Fibroblast of gingiva (primary cell): ENCODE measurements at regions not wholly inside any gene's neighbourhood (a gene's known extent, or its start where the extent isn't known, plus 50 kb on each side); places are given as distances from the start of the nearest gene placed in this dataset.
A peak's percentile ranks its signal among the peaks of the same experiment; 100 is the strongest.
"Not testable (repeated sequence)": the region's sequence is repeated elsewhere in the genome, so short reads cannot be mapped to it uniquely, and the experiment has no call there.

Experiments
- DNase-seq: peaks from one replicate; pipeline ENCODE4 v3.0.0-alpha.2; 2011; ENCODE audit warnings: low read depth

DNA sequence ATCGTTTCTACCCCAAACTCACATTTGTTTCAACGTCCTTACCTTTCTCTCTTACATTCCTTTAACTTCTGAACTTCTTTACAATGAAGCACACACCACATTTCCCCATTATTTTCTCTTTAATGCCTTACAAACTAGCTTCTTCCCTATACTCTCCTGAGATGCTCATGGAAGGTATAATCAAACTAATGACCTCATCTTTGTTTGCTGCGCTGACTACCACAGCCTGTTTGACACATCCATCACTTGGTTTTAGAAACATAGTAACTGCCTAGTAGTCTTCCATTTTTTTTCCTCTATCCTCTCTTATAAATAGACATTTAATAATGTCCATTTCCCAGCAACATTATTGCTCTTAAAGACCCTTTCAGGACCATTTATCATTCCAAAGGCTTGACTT lies 230.5 kb upstream of the LRTM1 start:
- DNase-seq = no peak

DNA sequence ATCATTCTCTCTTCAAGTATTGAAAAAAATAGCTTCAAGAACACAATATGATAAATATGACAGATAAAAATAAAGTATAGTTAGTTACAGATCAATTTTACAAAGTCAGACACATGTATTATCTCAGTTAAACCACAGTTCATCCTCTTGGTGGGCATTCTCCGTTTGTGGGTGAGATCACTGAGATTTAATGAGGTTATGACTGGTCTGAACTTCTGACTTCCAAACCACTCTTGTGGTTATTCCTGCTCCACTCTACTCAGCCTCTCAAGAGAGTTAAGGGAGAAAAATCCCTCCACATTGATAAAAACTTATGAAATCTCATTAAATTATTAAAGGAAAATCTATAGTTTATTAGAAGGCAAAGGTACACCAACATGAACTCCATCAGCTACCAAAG lies 229.9 kb upstream of the LRTM1 start:
- DNase-seq = no peak

DNA sequence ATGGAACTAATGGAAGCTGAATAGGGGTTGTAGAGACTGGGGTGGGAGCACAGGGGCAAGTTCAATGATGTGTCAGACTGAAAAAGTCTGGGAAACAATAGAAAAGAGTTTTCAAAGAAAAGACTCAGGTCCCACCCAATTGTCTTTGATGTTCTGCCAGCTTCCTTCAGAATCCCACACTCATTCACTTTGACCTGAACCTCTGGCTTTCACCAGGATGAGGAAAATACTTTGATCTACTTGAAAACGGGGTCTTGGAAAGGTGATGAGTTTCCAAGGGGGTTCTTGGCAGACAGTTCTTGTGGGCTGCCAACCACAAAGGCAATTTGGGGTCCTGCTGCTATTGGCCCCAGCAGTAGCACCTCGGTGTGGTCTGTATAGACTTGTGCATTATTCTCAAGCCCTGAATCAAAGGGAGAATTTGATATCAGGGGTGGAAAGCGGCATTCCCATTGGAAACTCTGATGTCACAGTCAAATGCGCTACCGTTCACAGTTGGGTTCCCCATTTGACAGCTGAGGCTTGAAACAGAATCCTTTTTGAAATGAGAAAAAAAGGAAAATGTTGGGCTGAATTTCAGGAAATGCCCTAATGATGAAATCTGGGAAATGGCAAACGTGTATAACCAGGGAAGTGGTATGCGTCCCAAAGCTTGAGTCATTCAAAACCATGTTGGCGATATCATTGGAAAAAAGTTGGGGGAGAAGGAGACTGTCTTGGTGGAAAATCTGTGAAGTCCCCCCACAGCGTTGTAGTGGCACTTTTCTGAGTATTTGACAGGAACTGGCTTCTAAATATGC lies 229.2 kb upstream of the LRTM1 start:
- no peak for DNase-seq

DNA sequence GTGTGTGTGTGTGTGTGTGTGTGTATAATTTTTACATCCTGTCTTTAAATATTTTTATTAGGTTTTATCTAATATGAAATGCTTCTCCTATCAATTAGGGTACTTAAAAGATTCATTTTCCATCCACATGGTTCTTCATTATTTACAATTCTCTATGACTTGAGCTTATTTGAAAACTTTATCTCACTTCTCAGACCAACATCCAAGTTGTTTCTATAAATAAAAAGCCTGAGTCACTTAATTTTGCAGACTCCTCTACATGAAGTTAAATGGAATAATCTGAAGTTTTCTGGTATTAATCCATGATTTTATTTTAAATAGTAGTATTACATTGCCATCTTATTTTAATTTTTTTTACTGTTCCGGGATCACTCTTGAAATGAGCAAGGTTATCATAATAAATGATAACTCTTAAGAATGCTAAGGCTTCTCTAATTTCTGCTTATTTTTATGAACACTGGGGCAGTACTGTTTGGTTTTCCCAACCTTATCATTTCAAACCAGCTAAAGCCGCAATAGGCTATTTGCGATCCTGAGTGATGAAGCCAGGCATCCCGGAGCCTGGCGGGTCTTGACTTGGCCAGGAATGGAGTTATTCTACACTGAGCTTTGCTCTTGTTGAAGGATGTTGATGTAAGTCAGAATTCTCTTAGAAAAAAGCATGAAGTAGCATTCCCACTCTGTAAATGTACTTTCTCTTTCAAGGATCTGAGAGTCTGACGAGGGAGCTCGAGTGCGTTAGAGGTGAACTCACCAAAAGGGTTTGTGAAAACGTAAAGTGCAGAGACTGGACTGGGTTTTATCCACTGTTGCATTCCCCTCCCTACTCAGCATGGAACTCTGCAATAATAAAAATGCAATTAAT lies 220.2 kb upstream of the LRTM1 start:
- no peak for DNase-seq

DNA sequence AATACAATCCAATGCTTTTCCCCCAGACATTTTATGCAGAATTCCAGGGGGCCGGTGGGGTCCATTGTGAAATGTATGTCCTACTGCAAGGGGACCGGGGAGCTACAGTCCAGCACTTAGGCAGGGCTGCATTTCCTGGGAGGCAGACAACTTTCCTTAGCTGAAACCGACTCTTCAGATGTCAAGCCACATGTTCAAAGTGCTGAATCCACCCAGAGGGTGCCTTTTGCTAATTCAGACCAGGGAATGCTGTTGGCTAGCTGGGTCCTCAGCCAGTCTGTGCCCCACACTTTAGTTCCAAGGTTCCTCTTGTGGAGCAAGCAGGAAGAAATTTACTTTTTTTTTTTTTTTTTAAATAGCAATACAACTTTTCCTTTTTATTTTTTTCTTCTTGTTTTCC lies 219.5 kb upstream of the LRTM1 start:
- DNase-seq = no peak

DNA sequence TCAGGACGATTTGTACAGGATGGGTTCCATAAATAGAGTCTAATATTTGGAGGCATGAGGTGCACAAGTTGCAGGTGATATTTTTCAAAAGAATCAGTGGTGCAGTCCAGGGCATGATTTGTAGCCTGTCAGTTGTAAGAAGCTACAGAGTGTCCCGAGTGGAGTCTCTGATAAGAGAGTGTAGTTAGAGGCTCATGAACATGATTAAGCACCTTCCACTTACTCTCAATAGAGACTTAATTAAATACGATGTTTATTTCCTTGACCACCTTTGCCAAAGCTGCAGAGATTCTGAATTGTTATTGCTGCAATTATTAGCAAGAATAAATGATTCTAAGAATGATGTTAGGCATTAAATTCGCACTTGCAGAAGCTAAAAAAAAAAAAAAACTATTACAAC lies 218.4 kb upstream of the LRTM1 start:
- no peak for DNase-seq

DNA sequence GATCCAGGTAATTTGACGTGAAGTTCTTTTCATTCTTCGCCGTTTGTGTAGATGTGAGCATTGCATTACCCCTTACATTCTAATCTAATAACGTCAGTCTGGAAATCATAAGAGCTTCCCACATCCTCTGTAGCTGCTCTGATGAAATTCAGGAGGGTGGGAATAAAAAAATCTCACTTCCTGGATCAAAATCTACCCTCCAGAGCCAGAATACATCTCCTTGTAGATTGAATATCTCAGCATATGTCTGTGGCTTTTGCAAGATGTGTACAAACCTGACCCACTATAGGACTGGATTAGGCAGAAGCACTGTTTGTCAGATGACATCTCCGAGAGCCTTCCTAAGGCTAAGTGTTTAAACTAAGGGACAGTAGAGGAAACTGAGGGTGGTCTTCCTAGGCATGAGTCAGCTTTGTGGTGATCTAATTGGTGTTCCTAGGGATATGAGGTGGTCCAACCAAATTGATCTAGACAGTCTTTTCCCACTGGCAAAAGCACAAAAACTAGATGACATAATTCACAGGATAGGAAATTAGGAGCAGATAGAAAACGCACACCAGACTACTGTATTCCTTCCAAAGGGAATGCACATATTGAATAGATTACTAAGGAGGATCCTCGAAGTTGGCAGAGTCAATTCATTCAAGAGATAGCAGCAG lies 216.3 kb upstream of the LRTM1 start:
- DNase-seq = peak; percentile 46

DNA sequence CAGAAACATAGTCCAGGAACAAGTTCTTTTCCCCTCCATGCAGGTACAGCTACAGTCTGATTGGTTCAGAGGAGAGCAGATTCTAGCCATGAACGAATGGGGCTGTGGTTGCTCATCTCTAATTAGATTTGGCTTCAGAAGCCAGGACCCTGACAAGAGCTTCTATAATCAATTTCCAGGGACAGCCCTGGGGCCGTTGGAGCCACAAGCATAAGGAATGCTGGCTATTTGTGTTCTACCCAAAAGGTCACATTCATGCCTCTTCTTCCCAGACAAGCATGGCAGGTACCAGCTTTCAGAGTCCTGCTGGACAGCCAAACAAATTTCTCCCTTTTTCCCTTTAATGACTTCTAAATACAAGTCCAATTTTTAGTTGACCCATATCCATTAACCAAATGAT lies 215.5 kb upstream of the LRTM1 start:
- DNase-seq = no peak

DNA sequence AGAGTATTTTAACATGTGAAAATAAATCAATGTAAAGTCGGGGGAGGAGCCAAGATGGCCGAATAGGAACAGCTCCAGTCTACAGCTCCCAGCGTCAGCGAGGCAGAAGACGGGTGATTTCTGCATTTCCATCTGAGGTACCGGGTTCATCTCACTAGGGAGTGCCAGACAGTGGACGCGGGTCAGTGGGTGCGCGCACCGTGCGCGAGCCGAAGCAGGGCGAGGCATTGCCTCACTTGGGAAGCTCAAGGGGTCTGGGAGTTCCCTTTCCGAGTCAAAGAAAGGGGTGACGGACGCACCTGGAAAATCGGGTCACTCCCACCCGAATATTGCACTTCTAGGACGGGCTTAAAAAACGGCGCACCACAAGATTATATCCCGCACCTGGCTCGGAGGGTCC lies 208.4 kb upstream of the LRTM1 start:
- DNase-seq = not testable (repeated sequence)

DNA sequence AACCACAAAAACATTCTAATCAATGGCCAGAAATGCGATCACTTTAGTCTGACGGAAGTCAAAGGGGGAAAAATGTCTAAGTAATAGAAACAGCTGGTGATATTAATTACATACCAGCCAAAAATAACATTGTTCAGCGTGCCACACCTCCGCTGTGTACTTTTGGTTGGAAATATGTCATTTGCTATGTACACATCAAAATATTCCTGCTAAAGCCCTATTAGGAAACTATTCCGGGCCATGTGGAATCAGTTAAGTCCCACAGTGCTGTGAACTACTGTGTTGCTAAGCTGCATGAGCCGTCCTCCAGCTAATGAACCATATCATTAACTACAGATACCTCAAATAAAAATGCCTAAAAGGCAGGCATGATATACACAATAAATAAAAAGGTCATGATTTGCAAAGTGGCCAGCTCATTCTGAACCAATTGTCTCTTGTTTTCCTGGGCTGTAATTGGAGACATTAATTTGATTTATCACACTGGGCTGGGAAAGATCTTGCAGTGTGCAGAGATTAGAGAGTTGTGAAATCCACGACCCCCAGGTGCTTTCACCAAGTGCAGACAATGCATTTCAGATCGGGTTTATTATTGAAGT lies 200.5 kb upstream of the LRTM1 start:
- DNase-seq = peak; percentile 94

DNA sequence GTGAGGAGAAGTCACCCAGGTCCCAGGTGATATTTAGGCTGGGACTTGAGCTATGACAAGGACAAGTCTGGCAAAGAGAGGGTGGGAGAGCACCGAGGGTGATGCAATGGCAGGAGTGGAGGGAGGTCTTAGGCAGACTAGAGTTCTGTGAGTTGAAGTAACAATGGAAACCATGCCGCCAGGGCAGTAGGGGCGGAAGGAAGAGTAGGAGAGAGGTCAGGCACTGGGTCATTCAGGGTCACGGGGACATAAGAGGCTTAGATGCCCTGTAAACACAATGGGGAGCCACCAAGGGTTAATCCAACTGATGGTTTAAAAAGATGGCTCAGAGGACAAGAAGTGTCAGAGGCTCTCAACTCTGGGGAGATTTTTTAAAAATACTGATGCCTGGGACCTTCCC lies 199.7 kb upstream of the LRTM1 start:
- DNase-seq = no peak

DNA sequence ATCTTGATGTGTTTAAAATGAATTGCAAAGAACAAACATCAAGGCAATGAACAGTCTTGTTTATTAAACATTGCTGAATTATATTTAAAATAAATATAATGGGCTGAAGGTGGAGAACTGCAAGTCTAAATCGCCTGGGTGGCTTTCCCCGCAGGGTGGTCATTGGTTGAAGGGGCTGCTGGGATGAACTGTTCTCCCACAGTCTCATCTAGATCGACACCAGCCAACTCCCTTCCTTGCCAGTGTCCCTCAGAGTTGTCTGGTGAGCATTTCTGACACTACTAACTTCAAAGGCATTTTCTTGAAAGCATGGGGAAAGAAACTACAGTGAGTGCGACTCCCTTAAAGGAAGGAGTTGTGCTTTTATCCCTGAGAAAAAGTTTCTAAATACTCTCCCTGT lies 196.5 kb upstream of the LRTM1 start:
- no peak for DNase-seq
